ENCODE measurements at regions not wholly inside any gene's neighbourhood (a gene's known extent, or its start where the extent isn't known, plus 50 kb on each side); places are given as distances from the start of the nearest gene placed in this dataset.
A peak's percentile ranks its signal among the peaks of the same experiment; 100 is the strongest.

- Histone ChIP-seq H2BK15ac (replicated peaks; ENCODE audit: low read depth) (no peak overlapping the region), H3K79me1 (ENCODE audit: low read length) (no peaks in the 10 kb centered on the region), H2BK5ac (ENCODE audit: low read length) (no peak overlapping the region), H2AK5ac (ENCODE audit: low read length) (no peak overlapping the region), H4K5ac (ENCODE audit: low read length) (no peak overlapping the region), H3K4me3 (ENCODE audit: low read length) (no peak overlapping the region), H3K9ac (ENCODE audit: low read length) (no peak overlapping the region), H3K36me3 (ENCODE audit: control insufficient read depth, insufficient read depth, low read length) (no peaks in the 10 kb centered on the region), H3K27ac (ENCODE audit: low read depth, low read length) (no peak overlapping the region), H3K4me1 (ENCODE audit: control insufficient read depth, low read depth, low read length) (peaks cover 4% of the 10 kb centered on the region), H4K8ac (ENCODE audit: low read depth, low read length) (no peak overlapping the region), H3K4ac (ENCODE audit: low read depth, low read length) (no peak overlapping the region), H3K4me2 (ENCODE audit: low read length) (no peak overlapping the region), H3K23ac (ENCODE audit: low read length) (no peak overlapping the region), H3K27me3 (ENCODE audit: insufficient read depth, low read length, poor library complexity) (no peaks in the 10 kb centered on the region), H3K18ac (ENCODE audit: low read length) (no peak overlapping the region), H2BK120ac (ENCODE audit: low read depth, low read length) (no peak overlapping the region), H3K79me2 (ENCODE audit: control insufficient read depth, insufficient read depth, low read length) (no peaks in the 10 kb centered on the region), H3K56ac (ENCODE audit: low read length) (no peak overlapping the region)
- no CpG with 5 or more reads among the region's 1 CpG for WGBS (ENCODE audit: extremely low coverage, insufficient coverage, low lambda C conversion rate)
- peak; percentile 79 for DNase-seq
These were observed 176.7 kb upstream of the GOLIM4 start for GRCh38 chr3:168272343-168272985.

GRCh38 chr3:168271932-168272331 is 176.2 kb upstream of the GOLIM4 start:
- Histone ChIP-seq H3K79me1 (ENCODE audit: low read length) (no peaks in the 10 kb centered on the region), H4K8ac (ENCODE audit: low read depth, low read length) (no peak overlapping the region), H2BK5ac (ENCODE audit: low read length) (no peak overlapping the region), H3K27me3 (ENCODE audit: insufficient read depth, low read length, poor library complexity) (no peaks in the 10 kb centered on the region), H3K56ac (ENCODE audit: low read length) (no peak overlapping the region), H3K18ac (ENCODE audit: low read length) (no peak overlapping the region), H2BK15ac (replicated peaks; ENCODE audit: low read depth) (no peak overlapping the region), H3K79me2 (ENCODE audit: control insufficient read depth, insufficient read depth, low read length) (no peaks in the 10 kb centered on the region), H3K23ac (ENCODE audit: low read length) (no peak overlapping the region), H3K4me3 (ENCODE audit: low read length) (no peak overlapping the region), H2AK5ac (ENCODE audit: low read length) (no peak overlapping the region), H3K9ac (ENCODE audit: low read length) (no peak overlapping the region), H3K4me1 (ENCODE audit: control insufficient read depth, low read depth, low read length) (peaks cover 4% of the 10 kb centered on the region), H4K5ac (ENCODE audit: low read length) (no peak overlapping the region), H3K27ac (ENCODE audit: low read depth, low read length) (no peak overlapping the region), H3K4me2 (ENCODE audit: low read length) (no peak overlapping the region), H3K4ac (ENCODE audit: low read depth, low read length) (no peak overlapping the region), H3K36me3 (ENCODE audit: control insufficient read depth, insufficient read depth, low read length) (no peaks in the 10 kb centered on the region), H2BK120ac (ENCODE audit: low read depth, low read length) (no peak overlapping the region)
- no CpG with 5 or more reads among the region's 2 CpGs for WGBS (ENCODE audit: extremely low coverage, insufficient coverage, low lambda C conversion rate)
- DNase-seq, result no peak

- Histone ChIP-seq H3K56ac (ENCODE audit: low read length) (no peak overlapping the region), H4K8ac (ENCODE audit: low read depth, low read length) (no peak overlapping the region), H4K5ac (ENCODE audit: low read length) (no peak overlapping the region), H3K4me3 (ENCODE audit: low read length) (no peak overlapping the region), H3K4me2 (ENCODE audit: low read length) (no peak overlapping the region), H3K27me3 (ENCODE audit: insufficient read depth, low read length, poor library complexity) (no peaks in the 10 kb centered on the region), H2AK5ac (ENCODE audit: low read length) (no peak overlapping the region), H3K23ac (ENCODE audit: low read length) (no peak overlapping the region), H3K9ac (ENCODE audit: low read length) (no peak overlapping the region), H3K27ac (ENCODE audit: low read depth, low read length) (no peak overlapping the region), H2BK120ac (ENCODE audit: low read depth, low read length) (no peak overlapping the region), H3K4ac (ENCODE audit: low read depth, low read length) (no peak overlapping the region), H3K18ac (ENCODE audit: low read length) (no peak overlapping the region), H3K36me3 (ENCODE audit: control insufficient read depth, insufficient read depth, low read length) (no peaks in the 10 kb centered on the region), H3K79me2 (ENCODE audit: control insufficient read depth, insufficient read depth, low read length) (no peaks in the 10 kb centered on the region), H2BK5ac (ENCODE audit: low read length) (no peak overlapping the region), H2BK15ac (replicated peaks; ENCODE audit: low read depth) (no peak overlapping the region), H3K4me1 (ENCODE audit: control insufficient read depth, low read depth, low read length) (peaks cover 4% of the 10 kb centered on the region), H3K79me1 (ENCODE audit: low read length) (no peaks in the 10 kb centered on the region)
- WGBS (ENCODE audit: extremely low coverage, insufficient coverage, low lambda C conversion rate), result no CpG with 5 or more reads among the region's 1 CpG
- DNase-seq, result no peak
These were observed 173.3 kb upstream of the GOLIM4 start for GRCh38 chr3:168269001-168269400.

GRCh38 chr3:168267179-168267578 is 171.5 kb upstream of the GOLIM4 start:
- no peaks in the 10 kb centered on the region for H3K27me3 ChIP-seq (ENCODE audit: insufficient read depth, low read length, poor library complexity)

GRCh38 chr3:168266335-168266734 is 170.6 kb upstream of the GOLIM4 start:
- Histone ChIP-seq H3K23ac (ENCODE audit: low read length) (no peak overlapping the region), H3K18ac (ENCODE audit: low read length) (no peak overlapping the region), H3K9ac (ENCODE audit: low read length) (no peak overlapping the region), H3K27ac (ENCODE audit: low read depth, low read length) (no peak overlapping the region), H3K36me3 (ENCODE audit: control insufficient read depth, insufficient read depth, low read length) (no peaks in the 10 kb centered on the region), H2BK15ac (replicated peaks; ENCODE audit: low read depth) (no peak overlapping the region), H3K4me1 (ENCODE audit: control insufficient read depth, low read depth, low read length) (no peaks in the 10 kb centered on the region), H3K79me1 (ENCODE audit: low read length) (no peaks in the 10 kb centered on the region), H3K79me2 (ENCODE audit: control insufficient read depth, insufficient read depth, low read length) (no peaks in the 10 kb centered on the region), H2AK5ac (ENCODE audit: low read length) (no peak overlapping the region), H3K4me3 (ENCODE audit: low read length) (no peak overlapping the region), H3K56ac (ENCODE audit: low read length) (no peak overlapping the region), H4K8ac (ENCODE audit: low read depth, low read length) (no peak overlapping the region), H2BK5ac (ENCODE audit: low read length) (no peak overlapping the region), H3K27me3 (ENCODE audit: insufficient read depth, low read length, poor library complexity) (no peaks in the 10 kb centered on the region), H3K4ac (ENCODE audit: low read depth, low read length) (no peak overlapping the region), H4K5ac (ENCODE audit: low read length) (no peak overlapping the region), H3K4me2 (ENCODE audit: low read length) (no peak overlapping the region), H2BK120ac (ENCODE audit: low read depth, low read length) (no peak overlapping the region)
- WGBS (ENCODE audit: extremely low coverage, insufficient coverage, low lambda C conversion rate), result no CpG with 5 or more reads among the region's 7 CpGs
- DNase-seq, result no peak

More at GRCh38 chr3:168267179-168267578, 171.5 kb upstream of the GOLIM4 start:
- no peak overlapping the region for H3K56ac ChIP-seq (ENCODE audit: low read length)
- no peaks in the 10 kb centered on the region for H3K36me3 ChIP-seq (ENCODE audit: control insufficient read depth, insufficient read depth, low read length)
- H4K5ac ChIP-seq (ENCODE audit: low read length), result no peak overlapping the region
- no peak for DNase-seq
- H3K4ac ChIP-seq (ENCODE audit: low read depth, low read length), result no peak overlapping the region
- H3K9ac ChIP-seq (ENCODE audit: low read length), result no peak overlapping the region
- no peak overlapping the region for H3K4me2 ChIP-seq (ENCODE audit: low read length)
- H2BK5ac ChIP-seq (ENCODE audit: low read length), result no peak overlapping the region
- no peaks in the 10 kb centered on the region for H3K79me1 ChIP-seq (ENCODE audit: low read length)
- no peaks in the 10 kb centered on the region for H3K4me1 ChIP-seq (ENCODE audit: control insufficient read depth, low read depth, low read length)
- no peak overlapping the region for H4K8ac ChIP-seq (ENCODE audit: low read depth, low read length)
- no peak overlapping the region for H2BK15ac ChIP-seq (replicated peaks; ENCODE audit: low read depth)
- H3K18ac ChIP-seq (ENCODE audit: low read length), result no peak overlapping the region
- no peaks in the 10 kb centered on the region for H3K79me2 ChIP-seq (ENCODE audit: control insufficient read depth, insufficient read depth, low read length)
- no peak overlapping the region for H2AK5ac ChIP-seq (ENCODE audit: low read length)
- no peak overlapping the region for H3K4me3 ChIP-seq (ENCODE audit: low read length)
- H2BK120ac ChIP-seq (ENCODE audit: low read depth, low read length), result no peak overlapping the region
- no CpG with 5 or more reads among the region's 1 CpG for WGBS (ENCODE audit: extremely low coverage, insufficient coverage, low lambda C conversion rate)
- H3K23ac ChIP-seq (ENCODE audit: low read length), result no peak overlapping the region
- no peak overlapping the region for H3K27ac ChIP-seq (ENCODE audit: low read depth, low read length)

GRCh38 chr3:168262887-168263286 is 167.2 kb upstream of the GOLIM4 start:
- Histone ChIP-seq H3K56ac (ENCODE audit: low read length) (no peak overlapping the region), H3K4ac (ENCODE audit: low read depth, low read length) (no peak overlapping the region), H2BK15ac (replicated peaks; ENCODE audit: low read depth) (no peak overlapping the region), H3K79me1 (ENCODE audit: low read length) (peaks cover 2% of the 10 kb centered on the region), H2BK5ac (ENCODE audit: low read length) (no peak overlapping the region), H3K79me2 (ENCODE audit: control insufficient read depth, insufficient read depth, low read length) (no peaks in the 10 kb centered on the region), H3K4me3 (ENCODE audit: low read length) (no peak overlapping the region), H2AK5ac (ENCODE audit: low read length) (no peak overlapping the region), H3K36me3 (ENCODE audit: control insufficient read depth, insufficient read depth, low read length) (no peaks in the 10 kb centered on the region), H4K8ac (ENCODE audit: low read depth, low read length) (no peak overlapping the region), H4K5ac (ENCODE audit: low read length) (no peak overlapping the region), H3K23ac (ENCODE audit: low read length) (no peak overlapping the region), H3K4me1 (ENCODE audit: control insufficient read depth, low read depth, low read length) (no peaks in the 10 kb centered on the region), H3K18ac (ENCODE audit: low read length) (no peak overlapping the region), H3K27me3 (ENCODE audit: insufficient read depth, low read length, poor library complexity) (no peaks in the 10 kb centered on the region), H3K9ac (ENCODE audit: low read length) (no peak overlapping the region), H3K4me2 (ENCODE audit: low read length) (no peak overlapping the region), H2BK120ac (ENCODE audit: low read depth, low read length) (no peak overlapping the region), H3K27ac (ENCODE audit: low read depth, low read length) (no peak overlapping the region)
- DNase-seq, result no peak

Data from mesendoderm (in vitro differentiated cells).